HG03175 (cell line): ENCODE measurements at regions not wholly inside any gene's neighbourhood (a gene's known extent, or its start where the extent isn't known, plus 50 kb on each side); places are given as distances from the start of the nearest gene placed in this dataset.
A peak's percentile ranks its signal among the peaks of the same experiment; 100 is the strongest.

Experiments used
- ATAC-seq: cut with Tn5 transposase; IDR thresholded peaks from one replicate; pipeline ENCODE4 v1.9.1; 2021; ENCODE audit warnings: mild to moderate bottlenecking, moderate library complexity; ENCODE audit not compliant: unreplicated experiment

DNA sequence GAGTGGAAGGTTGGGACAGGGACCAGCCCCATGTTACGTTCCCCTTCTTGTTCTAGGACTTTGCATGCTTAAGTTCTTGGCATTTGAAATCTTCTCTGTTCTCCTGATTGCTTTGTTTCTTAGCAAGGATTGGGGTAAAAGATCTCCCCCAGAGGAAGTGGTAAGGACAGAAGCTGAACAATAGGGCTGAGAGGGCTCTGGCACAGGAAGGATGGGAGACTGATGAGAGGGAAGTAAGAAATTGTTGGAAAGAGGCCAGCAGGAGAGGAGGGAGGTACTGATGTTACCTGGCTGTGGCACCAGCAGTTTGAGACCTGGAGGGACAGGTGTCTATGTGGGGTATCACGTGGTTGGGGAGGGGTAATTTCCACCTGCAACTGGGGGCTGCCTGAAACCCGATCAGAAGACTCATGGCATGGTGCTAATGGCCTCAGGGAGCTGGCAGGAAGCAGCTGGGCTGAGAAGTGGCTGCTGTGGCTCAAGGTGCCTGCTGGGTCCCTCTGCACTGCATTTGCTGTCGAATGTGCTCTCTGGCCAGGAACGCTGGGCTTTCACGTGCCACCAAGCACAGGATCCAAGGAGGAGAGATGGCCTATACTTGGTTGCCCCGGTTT lies 108.4 kb downstream of the LSM3 start:
- no peak for ATAC-seq

DNA sequence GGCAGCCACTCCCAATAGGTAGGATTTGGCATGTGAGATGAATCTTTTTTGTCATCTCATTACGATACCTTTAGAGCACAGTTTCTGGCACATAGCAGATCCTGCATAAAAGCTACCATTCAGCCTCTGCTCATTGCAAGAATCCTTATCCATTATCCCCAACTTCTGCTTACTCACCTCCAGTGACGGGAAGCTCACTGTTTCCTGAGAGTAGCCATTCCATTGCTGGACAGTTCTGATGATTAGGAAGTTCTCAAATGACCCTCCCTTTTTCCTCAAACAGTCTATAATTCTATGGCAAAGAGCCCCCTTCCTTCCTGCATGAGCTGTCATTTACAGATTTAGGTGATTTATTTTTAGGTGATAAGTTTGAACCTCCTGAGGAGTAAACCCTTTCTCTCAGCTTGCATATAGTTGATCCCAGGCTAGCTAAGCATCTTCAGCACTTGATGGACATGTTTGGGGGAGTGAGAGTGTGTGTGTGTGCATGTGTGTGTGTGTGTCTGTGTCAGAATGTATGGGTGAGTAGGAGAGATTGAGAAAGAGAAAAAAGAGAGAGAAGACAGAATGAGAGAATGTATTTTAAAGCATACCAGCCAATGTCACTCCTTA lies 109.7 kb downstream of the LSM3 start:
- no peak for ATAC-seq

DNA sequence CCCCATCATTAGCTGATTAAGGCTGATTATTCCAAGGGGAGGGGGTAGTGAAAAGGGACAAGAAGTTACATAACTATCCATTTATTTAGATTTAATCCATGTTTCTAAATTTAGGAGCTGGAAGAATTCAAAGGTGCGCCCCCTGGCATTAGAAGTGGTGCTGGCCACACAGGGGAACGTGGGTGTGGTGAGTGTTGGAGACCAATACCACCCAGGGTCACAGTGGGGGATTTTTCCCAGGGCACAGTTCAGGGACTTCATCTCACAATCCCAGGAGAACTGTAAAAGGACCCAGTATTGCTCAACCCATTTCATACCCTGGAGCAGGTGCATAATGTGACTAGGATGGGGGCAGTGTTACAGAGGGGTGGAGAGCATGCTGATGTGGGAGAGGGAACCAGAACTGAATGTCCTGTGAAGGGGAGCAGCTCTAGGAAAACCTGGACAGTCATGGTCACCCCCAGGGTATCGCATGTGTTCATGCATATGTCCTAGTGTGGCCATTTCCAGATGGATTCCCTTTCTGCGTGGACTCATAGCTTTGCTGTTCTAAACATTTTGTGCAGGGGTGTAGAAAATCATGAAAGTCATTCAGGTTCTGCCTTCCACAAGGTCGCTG lies 110.3 kb downstream of the LSM3 start:
- ATAC-seq: no peak

DNA sequence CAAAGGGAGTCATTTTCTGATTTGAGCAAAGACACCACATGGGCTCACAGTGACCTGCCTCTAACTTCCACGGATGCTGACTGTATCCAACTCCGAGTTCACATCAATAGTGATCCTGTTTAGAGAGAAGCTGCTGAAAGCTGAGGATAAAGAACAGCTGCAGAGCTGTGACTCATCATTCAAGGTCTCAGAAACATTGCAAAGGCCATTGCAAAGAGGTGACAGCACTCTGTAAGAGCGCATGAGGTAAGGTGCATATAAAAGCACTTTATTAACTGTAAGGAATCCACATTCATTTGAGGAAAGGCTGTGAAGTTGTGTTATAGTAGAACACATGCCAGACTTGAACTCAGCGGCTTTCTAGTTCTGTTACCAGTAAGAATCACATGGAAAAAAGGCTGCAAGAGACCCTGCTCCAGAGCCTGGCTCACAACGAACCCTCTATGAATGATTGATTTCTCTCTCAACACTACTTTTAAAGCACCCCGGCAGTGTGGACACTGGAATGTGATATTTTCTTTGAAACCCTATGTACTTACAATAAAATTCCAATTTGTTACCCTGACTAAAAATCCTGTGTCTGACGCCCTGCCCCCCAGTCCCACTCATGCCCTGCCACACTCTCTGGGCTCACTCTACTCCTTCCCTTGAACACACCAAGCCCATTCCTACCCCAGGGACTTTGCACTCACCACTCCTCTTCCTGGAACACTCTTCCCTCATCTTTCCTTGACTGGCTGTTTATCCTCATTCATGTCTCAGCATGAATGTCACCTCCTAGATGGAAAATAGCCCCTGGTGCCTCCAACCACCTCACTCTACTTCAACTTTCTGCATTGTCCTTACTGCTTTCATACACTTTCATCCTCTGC lies 111.2 kb downstream of the LSM3 start:
- ATAC-seq: no peak

DNA sequence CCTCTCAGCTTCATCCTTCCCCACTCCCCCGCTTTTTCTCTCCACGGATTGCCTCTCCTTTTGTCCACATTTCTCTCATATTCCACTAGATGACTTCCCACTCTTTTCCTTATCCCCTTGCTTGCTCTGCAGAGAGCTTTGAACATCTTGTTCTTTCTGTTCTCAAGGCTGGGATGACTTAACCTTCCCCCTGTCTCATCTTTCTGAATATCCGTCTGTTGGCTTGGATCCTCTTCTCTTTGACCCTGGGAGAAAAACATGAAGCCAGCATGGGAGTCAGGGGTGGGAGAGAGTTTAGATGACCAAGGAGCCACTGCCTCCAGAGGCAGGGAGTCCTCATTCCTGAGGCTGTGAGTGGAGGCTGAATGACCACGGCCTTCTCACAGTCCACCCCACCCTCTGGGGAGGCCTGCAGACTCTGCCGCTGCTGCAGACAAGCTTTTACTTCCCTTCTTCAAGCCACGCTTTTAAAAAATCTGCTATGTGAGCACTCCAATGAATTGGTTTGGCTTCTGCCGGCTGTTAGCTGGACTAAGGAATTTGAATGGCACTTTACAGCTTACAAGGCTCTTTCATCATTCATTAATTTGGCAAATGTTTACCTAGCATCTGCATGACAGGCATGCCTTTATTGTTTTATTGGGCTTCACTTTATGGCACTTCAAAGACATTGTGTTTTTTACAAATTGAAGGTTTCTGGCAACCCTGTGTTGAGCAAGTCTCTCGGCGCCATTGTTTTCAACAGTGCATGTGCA lies 111.6 kb upstream of the SLC6A6 start:
- ATAC-seq: no peak

DNA sequence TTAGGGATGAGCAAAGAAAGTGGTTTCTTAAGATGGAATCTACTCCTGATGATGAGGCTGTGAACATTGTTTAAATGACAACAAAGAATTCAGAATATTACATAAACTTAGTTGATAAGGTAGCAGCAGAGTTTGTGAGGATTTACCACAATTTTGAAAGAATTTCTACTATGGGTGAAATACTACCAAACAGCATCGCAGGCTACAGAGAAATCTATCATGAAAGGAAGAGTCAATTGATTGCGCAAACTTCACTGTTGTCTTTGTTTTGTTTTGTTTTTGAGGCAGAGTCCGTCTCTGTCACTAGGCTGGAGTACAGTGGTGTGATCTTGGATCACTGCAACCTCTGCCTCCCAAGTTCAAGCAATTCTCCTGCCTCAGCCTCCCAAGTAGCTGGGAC lies 107.4 kb upstream of the SLC6A6 start:
- ATAC-seq: no peak

DNA sequence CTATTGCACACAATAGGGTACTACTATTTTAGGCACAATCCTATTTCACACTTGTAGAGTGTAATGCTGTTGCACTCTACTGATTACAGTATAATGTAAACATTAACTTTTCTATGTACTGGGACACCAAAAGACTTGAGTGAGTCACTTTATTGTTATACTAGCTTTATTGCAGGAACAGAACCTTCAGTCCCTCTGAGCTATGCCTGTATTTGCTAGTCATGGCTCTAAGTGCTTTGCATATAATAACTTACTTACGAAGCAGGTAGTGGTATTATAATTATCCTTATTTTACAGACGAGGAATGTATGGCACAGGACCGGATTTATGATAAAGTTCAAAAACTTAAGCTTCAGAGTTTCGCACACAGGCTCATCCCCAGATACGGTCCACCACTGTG lies 106.6 kb upstream of the SLC6A6 start:
- no peak for ATAC-seq

DNA sequence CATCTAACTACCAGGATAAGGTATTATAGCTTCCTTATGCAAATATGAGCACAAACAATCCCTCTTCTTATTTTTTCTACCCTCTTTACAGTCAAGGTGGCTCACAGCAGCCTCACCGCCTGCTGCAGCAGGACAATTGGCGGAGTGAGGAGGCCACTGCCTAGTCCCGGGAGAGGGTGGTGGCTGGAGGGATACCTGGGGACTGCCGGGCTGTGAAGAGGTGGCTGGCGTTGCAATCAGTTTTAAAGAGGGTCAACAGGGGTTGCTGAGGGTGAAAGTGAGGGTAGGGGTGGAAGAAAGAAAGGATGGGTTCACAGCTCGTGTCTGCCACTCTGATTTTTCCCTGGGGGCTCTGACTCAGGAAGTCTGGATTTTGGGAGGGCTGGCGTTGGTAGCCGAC lies 105.1 kb upstream of the SLC6A6 start:
- no peak for ATAC-seq

DNA sequence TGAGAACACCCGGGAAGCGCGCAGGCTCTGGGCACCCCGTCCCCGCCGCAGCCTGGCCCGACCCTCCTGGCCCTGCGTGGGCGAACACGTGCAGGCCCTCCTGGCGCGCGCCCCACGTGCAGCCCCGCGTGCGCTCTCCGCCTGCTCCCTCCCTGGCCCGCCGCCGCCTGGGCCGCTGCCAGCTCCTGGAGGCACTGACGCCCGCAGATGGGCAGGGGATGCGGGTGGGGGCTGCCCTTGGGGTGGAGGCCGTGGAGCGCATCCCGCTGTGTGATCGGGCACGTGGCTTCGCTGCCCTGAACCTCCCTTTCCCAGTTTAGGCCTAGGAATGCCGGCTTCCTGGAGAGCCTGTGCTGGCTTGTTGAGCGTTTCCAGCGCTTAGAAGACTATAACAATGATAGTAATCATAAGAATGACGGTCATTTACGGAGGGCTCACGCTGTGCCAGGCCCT lies 104.6 kb upstream of the SLC6A6 start:
- no peak for ATAC-seq

DNA sequence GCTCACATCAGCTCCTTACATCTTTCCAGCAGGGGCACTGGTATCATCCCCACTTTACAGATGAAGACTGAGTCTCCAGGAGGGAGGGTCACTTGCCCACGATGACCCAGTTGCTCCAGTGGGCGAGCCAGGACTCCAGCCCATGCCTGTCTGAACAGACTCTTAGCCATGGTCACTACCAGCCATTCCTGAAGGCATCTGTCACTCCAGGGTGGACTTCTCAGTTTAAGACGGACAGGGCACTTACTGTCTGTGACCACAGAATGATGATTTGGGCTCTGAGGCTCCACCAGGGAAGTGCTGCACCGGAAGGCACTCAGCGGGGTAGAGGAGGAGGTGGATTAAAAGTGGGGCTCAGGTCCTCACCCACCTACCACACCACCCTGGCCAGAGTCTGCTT lies 104.0 kb upstream of the SLC6A6 start:
- ATAC-seq: no peak

DNA sequence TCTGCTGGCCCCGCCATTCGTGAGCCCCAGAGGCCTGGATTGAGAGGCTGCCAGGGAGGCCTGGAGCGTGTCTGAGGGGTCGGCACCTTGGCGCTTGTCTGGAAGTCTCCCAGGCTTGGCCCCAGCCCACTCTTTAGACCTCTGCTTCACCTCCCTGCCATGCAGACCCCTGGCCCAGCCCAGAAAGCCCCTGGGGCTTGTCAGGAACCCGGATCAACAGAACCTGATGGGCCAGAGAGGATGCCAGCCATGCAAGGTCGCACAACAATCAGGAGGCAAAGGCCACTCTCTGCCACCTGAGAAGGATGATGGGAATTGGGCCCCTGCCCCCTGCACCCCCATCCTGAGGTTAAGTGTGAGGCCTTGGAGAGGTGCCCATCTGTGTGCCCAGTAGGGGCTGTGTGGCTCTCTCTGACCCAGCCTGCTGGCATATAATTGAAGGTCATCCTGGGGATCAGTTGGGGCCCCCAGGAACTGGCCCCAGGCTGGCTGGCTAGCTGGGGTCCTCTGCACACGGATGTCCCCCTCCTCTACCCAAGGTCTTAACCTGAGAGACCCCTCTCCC lies 103.3 kb upstream of the SLC6A6 start:
- ATAC-seq: no peak

DNA sequence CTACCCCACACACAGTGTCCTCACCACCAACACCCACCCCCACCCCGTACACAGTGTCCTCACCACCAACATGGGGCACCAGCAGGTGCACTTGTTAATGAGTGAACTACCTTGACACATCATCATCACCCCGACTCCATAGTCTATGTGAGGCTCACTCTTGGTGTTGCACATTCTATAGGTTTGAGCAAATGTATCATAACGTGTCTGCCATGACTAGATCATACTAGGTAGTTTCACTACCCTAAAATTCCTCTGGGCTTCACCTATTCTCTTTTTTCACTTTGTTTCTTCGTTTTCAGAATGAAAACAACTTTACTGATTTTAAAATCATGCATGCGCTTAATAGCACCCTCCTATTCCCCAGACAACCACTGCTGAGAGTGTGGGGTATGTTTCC lies 102.6 kb upstream of the SLC6A6 start:
- peak; percentile 72 for ATAC-seq

DNA sequence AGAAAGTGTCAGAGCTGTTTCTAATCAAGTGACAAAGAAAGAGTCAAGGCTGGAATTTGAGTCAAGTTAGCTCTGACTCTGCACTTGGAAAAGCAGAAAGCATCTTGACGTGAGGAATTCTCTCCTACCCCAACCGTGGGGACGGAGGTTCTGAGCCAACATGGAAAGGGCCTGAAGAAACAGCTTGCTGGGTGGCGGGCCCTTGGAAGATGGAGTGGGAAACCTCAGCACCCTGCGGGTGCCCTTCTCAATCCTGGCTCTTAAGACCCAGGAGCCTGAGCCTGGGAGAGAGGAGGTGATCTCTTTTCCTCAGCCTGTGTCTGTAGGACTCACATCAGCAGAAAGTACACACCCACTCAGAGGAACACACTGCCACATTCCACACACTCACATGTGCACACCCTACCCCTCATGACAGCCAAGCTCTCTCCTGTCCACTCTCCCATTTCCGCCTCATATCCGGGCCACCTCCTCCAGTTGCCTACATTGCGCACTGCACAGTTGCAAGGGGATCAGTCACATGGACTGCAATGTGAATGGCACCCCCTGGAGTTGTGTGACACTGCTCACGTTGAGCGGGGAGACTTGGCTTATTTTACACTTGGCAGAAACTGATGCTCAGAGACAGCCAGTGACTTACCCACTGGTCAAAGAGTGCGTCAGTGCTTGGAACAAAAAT lies 101.5 kb upstream of the SLC6A6 start:
- no peak for ATAC-seq

DNA sequence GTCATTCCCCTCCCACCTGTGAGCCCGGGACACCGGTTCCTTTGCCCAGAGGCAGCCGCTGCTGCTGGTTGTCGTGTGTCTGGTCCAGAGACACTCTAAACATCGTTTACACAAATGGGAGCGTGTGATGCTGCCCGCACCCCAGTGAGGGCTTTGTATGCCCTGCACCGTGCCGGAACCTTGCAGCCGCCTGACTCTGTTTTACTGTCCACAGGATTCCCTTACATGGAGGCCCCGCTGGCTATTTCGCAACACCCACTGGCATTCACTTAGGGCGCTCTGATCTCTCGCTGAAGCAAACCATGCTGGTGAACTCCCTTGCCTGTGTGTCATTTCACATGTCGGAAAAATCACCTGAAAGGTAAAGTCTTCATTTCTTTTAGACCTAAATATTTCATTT lies 100.8 kb upstream of the SLC6A6 start:
- ATAC-seq: no peak

DNA sequence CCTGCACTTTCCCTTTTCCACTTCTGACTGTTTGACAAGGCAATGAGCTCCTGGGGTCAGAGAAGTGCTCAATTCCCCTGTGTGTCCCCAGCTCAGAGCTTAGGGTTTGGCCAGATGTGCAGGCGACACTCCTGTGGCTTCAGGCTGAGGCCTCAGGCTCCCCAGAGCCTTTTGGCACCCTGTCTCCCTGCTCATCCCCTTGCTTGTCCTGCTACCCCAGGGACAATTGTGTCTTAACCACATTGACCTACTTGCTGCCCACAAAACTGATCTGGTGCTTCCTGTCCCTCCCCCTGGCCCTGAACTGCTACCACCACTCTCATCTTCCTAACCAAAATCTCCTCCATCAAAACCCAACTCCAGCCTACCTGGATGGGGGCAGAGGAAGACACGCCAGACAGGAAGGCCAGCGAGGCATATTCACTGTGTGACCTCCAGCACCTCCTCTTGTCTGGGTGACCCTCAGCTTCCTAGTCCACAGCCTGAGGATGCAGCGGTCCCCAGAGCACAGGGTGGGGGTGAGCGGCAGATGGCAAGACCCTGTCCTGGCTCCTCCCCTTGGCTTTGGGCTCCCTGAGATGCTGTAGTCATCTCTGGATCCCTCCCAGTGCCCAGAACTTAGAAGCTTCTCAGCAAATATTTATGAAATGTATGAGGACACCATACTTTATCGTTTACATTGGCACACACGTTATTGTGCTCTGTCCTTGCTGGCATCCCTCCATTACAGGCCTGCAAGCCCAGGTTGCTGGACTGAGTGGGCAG lies 98.9 kb upstream of the SLC6A6 start:
- ATAC-seq: no peak

DNA sequence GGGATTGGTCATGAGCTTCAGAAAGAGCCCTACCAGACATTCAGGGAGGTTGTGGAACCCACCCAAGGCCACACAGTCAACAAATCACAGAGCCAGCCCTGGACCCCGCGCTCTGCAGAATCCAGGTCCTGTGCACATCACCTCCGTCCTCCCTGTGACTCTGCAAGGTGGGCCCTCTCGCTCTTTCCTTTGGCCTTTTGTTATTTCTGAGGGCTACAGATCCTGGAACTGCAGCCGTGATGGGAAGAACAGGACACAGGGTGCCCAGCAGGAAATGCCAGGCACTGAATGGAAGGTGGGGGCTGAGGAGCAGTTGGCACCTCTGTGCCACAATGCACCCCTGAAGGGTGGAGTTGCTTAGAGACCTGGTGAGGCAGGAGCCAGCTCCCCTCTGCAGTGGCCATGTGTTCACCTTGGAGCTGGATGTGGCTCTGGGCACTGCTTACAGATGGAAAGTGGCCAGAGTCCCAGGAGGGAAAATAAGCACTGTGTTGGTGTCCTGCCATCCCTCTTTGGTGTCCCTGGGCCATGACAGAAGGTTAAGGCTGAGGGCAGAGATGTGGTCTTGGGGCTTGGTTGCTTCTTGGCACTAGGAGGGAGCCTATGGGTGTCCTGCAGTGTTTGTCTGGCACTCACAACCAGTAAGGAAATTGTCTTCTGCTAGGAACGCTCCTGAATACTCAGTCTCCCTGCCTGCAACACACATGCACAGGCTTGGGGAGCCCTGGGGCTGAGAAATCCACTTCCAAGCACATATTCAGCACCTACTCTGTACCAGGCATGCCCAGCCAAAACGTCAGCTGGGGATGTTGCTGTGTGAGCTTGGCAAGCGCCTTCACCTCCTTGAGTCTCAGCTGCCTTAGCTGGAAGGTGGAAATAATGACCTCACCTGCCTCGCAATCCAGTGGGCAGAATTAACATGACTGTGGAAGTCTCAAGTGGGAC lies 98.0 kb upstream of the SLC6A6 start:
- ATAC-seq: no peak

DNA sequence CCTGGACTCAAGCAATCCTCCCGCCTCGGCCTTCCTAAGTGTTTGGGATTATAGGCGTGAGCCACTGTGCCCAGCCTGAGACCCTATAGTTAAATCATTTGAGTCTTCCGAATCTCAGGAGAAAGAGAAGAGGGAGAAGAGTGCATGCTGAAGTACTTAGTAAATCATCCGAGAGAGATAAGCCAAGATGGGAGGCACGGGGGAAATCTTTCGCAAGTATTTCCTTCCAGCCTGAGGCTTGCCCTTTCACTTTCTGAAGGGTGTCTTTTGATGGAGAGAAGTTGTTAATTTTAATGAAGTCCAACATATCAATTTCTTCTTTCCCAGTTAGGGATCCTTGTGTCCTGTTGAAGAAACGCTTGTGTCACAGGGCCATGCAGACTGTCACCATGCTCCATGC lies 97.1 kb upstream of the SLC6A6 start:
- ATAC-seq: no peak

DNA sequence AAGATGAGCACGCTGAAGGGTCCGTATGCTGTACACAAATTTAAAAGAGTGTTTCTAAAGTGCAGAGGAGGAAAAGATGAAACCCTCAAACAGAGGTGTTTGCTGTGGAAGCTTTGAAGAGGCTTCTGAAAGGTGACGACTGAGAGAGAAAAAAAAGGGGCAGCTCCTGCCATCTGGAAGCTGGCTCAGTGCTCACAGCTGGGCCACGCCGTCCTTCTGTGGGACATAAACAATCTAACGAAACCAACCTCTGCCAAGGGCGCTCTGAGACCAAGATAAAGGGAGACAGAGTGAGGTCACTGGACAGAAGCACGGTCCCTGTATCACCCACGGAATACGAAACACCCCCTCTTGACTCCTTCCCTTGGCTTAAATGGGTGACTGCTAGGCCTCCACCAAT lies 96.3 kb upstream of the SLC6A6 start:
- no peak for ATAC-seq
